CD14-positive monocyte (primary cell): ENCODE measurements at regions not wholly inside any gene's neighbourhood (a gene's known extent, or its start where the extent isn't known, plus 50 kb on each side); places are given as distances from the start of the nearest gene placed in this dataset.
A peak's percentile ranks its signal among the peaks of the same experiment; 100 is the strongest.

Experiments
- DNase-seq, 3 donors: peaks; one replicate each; pipeline ENCODE4 v3.0.0-alpha.2; 2011 to 2022
- H2AFZ ChIP-seq: 2 replicates; pipeline ENCODE4 v1.6.0; 2012; ENCODE audit warnings: mild to moderate bottlenecking, low read depth, low read length, inconsistent platforms; ENCODE audit not compliant: insufficient read depth, poor library complexity, severe bottlenecking
- H3K27ac ChIP-seq, 2 donors: 1 replicate in 1 of 2; 2 replicates in 1 of 2; pipeline ENCODE4 v1.5.1; 2012 to 2013; ENCODE audit warnings: low read length in 2 of 2, control low read depth in 1 of 2, inconsistent platforms in 1 of 2, low read depth in 1 of 2, mild to moderate bottlenecking in 1 of 2
- H3K27me3 ChIP-seq, 2 donors: one replicate each; pipeline versions ENCODE4 v1.6.0 to v1.6.1; 2011 to 2013; ENCODE audit warnings: low read length in 2 of 2; ENCODE audit not compliant: control insufficient read depth in 2 of 2, insufficient read depth in 2 of 2
- H3K36me3 ChIP-seq, 2 donors: replicated peaks in 1 of 2; 1 replicate in 1 of 2; 2 replicates in 1 of 2; pipeline versions ENCODE4 v1.5.1 to v1.6.1; 2012 to 2013; ENCODE audit warnings: low read length in 2 of 2, control low read depth in 1 of 2, inconsistent platforms in 1 of 2, mild to moderate bottlenecking in 1 of 2; ENCODE audit not compliant: insufficient read depth in 2 of 2, control insufficient read depth in 1 of 2
- H3K4me1 ChIP-seq, 2 donors: 1 replicate in 1 of 2; 2 replicates in 1 of 2; pipeline versions ENCODE4 v1.5.1 to v1.6.1; 2012 to 2013; ENCODE audit warnings: low read length in 2 of 2, control low read depth in 1 of 2, inconsistent platforms in 1 of 2, mild to moderate bottlenecking in 1 of 2, moderate library complexity in 1 of 2; ENCODE audit not compliant: insufficient read depth in 2 of 2, control insufficient read depth in 1 of 2
- H3K4me2 ChIP-seq: replicated peaks from 2 replicates; pipeline ENCODE3; 2012; ENCODE audit warnings: low read length, moderate library complexity, mild to moderate bottlenecking; ENCODE audit not compliant: poor library complexity, severe bottlenecking; ENCODE audit errors: extremely low read depth
- H3K4me3 ChIP-seq, 3 experiments: fragments of 200-600 bp in 1 of 3; sonication (generic) in 1 of 3; replicated peaks in 1 of 3; 1 replicate in 2 of 3; 2 replicates in 1 of 3; pipeline ENCODE4 v1.5.1; 2011 to 2013; ENCODE audit warnings: low read length in 3 of 3, mild to moderate bottlenecking in 3 of 3, control low read depth in 2 of 3, low read depth in 2 of 3, inconsistent platforms in 1 of 3, moderate library complexity in 1 of 3
- H3K79me2 ChIP-seq: 2 replicates; pipeline ENCODE4 v1.6.0; 2012; ENCODE audit warnings: mild to moderate bottlenecking, control low read depth, inconsistent platforms, low read length, moderate library complexity; ENCODE audit not compliant: insufficient read depth
- H3K9ac ChIP-seq: 2 replicates; pipeline ENCODE4 v1.6.0; 2017; ENCODE audit warnings: low read length, mild to moderate bottlenecking; ENCODE audit not compliant: insufficient read depth, poor library complexity, severe bottlenecking
- H3K9me3 ChIP-seq, 2 donors: replicated peaks in 1 of 2; 1 replicate in 1 of 2; 2 replicates in 1 of 2; pipeline versions ENCODE4 v1.5.1 to v1.6.1; 2012 to 2013; ENCODE audit warnings: low read length in 2 of 2, control low read depth in 1 of 2; ENCODE audit not compliant: control insufficient read depth in 1 of 2, insufficient read depth in 1 of 2
- H4K20me1 ChIP-seq: 2 replicates; pipeline ENCODE4 v1.6.0; 2012; ENCODE audit warnings: mild to moderate bottlenecking, low read length, control low read depth, moderate library complexity; ENCODE audit not compliant: insufficient read depth
- H3K27ac Mint-ChIP-seq, 7 donors: one replicate each; pipeline ENCODE4 v1.8.0; 2020; ENCODE audit warnings: mild to moderate bottlenecking in 7 of 7, mixed read lengths in 7 of 7, moderate library complexity in 6 of 7, inconsistent platforms in 2 of 7
- H3K27me3 Mint-ChIP-seq, 3 donors: one replicate each; pipeline ENCODE4 v1.8.0; 2021 to 2022; ENCODE audit warnings: low read depth in 3 of 3, mild to moderate bottlenecking in 3 of 3, mixed read lengths in 3 of 3, moderate library complexity in 3 of 3, inconsistent platforms in 1 of 3
- H3K36me3 Mint-ChIP-seq, 2 donors: one replicate each; pipeline ENCODE4 v1.8.0; 2020; ENCODE audit warnings: mixed read lengths in 2 of 2, inconsistent platforms in 1 of 2, mild to moderate bottlenecking in 1 of 2
- H3K4me1 Mint-ChIP-seq: one replicate; pipeline ENCODE4 v1.8.0; 2020; ENCODE audit warnings: mild to moderate bottlenecking, mixed read lengths
- H3K4me3 Mint-ChIP-seq, 2 donors: one replicate each; pipeline ENCODE4 v1.8.0; 2020; ENCODE audit warnings: mild to moderate bottlenecking in 2 of 2, mixed read lengths in 2 of 2, moderate library complexity in 1 of 2
- H3K9me3 Mint-ChIP-seq, 7 donors: one replicate each; pipeline ENCODE4 v1.8.0; 2020 to 2022; ENCODE audit warnings: mixed read lengths in 7 of 7, mild to moderate bottlenecking in 6 of 7, moderate library complexity in 6 of 7, inconsistent platforms in 2 of 7
- WGBS: methylation state at CpG from one replicate; pipeline ENCODE4 v1.1.5; 2013; ENCODE audit warnings: missing lambda C conversion rate; ENCODE audit not compliant: insufficient coverage; 5-methylcytosine and 5-hydroxymethylcytosine counted together
- intact Hi-C, 2 donors: fragments of 100-400 bp; cut with micrococcal nuclease; formaldehyde crosslinking; loops; one replicate each; pipeline versions ENCODE4 v1.15.0 to v1.15.1; 2023
- TF ChIP-seq, protein P1 (sequence below): fragments of 200-600 bp; IDR thresholded peaks from one replicate; pipeline ENCODE4 v1.8.0; 2022; ENCODE audit warnings: antibody characterized with exemption, mild to moderate bottlenecking

DNA sequence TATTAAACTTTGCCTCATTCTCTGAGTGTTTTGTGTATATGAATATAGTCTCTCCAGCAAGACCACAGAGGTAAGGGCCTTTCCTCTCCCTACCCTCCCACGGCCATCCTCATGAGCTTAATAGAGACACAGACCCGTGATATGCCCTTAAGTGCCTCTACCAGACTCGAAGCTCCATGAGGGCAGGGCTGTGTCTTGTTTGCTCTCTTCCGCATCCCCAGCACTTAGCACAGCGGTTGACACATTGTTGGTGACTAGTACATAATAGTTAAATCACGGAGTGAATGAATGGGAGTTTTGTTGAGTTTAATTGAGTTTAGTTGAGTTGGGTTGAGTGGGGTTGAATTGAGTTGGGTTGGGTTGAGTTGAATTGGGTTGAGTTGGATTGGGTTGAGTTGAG lies 122.3 kb downstream of the ZFP36L2 start:
- no peaks in the 10 kb centered on the region for H3K27me3 ChIP-seq
- no peaks in the 10 kb centered on the region for H4K20me1 ChIP-seq
- peak overlapping the region in 1 of 2 donors; percentile 89 for H3K27ac ChIP-seq
- no peaks in the 10 kb centered on the region for H3K9me3 ChIP-seq
- 96% methylated on average over 6 of the region's 6 CpGs for WGBS
- peaks cover 83% of the 10 kb centered on the region for H3K4me1 Mint-ChIP-seq
- H3K79me2 ChIP-seq = no peaks in the 10 kb centered on the region
- H3K4me3 Mint-ChIP-seq = no peak overlapping the region
- peaks cover 7 to 11% of the 10 kb centered on the region in 2 donors for H3K36me3 Mint-ChIP-seq
- H2AFZ ChIP-seq = no peak overlapping the region
- peak overlapping the region in 5 of 7 donors; percentile 6 to 98 (median 97) for H3K27ac Mint-ChIP-seq
- peaks cover 0 to 5% (median 0%) of the 10 kb centered on the region in 3 donors for H3K27me3 Mint-ChIP-seq
- no peaks in the 10 kb centered on the region for H3K36me3 ChIP-seq
- intact Hi-C loops = loop anchor here in 1 of 2 donors (10.0 kb wide), 2 partner anchors 139 to 289 kb away; no protein-coding TSS in a partner anchor
- H3K4me1 ChIP-seq = peaks cover 82 to 93% of the 10 kb centered on the region in 2 donors
- H3K4me2 ChIP-seq = no peak overlapping the region
- TF ChIP-seq, protein P1, sequence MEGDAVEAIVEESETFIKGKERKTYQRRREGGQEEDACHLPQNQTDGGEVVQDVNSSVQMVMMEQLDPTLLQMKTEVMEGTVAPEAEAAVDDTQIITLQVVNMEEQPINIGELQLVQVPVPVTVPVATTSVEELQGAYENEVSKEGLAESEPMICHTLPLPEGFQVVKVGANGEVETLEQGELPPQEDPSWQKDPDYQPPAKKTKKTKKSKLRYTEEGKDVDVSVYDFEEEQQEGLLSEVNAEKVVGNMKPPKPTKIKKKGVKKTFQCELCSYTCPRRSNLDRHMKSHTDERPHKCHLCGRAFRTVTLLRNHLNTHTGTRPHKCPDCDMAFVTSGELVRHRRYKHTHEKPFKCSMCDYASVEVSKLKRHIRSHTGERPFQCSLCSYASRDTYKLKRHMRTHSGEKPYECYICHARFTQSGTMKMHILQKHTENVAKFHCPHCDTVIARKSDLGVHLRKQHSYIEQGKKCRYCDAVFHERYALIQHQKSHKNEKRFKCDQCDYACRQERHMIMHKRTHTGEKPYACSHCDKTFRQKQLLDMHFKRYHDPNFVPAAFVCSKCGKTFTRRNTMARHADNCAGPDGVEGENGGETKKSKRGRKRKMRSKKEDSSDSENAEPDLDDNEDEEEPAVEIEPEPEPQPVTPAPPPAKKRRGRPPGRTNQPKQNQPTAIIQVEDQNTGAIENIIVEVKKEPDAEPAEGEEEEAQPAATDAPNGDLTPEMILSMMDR = no peak
- no peak for DNase-seq
- H3K9me3 Mint-ChIP-seq = peaks cover 0 to 9% (median 0%) of the 10 kb centered on the region in 7 donors
- H3K9ac ChIP-seq = no peak overlapping the region
- no peak overlapping the region for H3K4me3 ChIP-seq

DNA sequence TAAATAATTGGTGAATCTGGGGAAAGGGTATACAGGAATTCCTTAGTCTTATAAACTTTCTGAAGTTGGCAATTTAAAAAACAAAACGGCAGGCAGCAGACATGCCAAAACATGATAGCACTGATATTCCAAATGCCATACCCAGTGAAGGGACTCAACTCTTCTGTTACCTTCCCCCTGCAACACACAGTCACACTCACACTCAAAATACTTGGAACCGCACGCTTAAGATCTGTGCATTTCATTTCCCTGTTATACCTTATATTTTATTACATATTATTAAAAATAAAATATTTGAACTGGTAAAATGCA lies 123.4 kb downstream of the ZFP36L2 start:
- Histone ChIP-seq H3K4me3 (no peak overlapping the region), H3K36me3 (no peaks in the 10 kb centered on the region), H4K20me1 (no peaks in the 10 kb centered on the region), H3K4me2 (no peak overlapping the region), H3K4me1 (peaks cover 82 to 93% of the 10 kb centered on the region in 2 donors), H3K9ac (no peak overlapping the region), H3K27ac (peak overlapping the region in 1 of 2 donors; percentile 32), H3K9me3 (no peaks in the 10 kb centered on the region), H3K27me3 (no peaks in the 10 kb centered on the region), H2AFZ (no peak overlapping the region), H3K79me2 (no peaks in the 10 kb centered on the region)
- H3K27me3 Mint-ChIP-seq = peaks cover 0 to 4% (median 0%) of the 10 kb centered on the region in 3 donors
- no peak for DNase-seq
- peaks cover 5 to 11% of the 10 kb centered on the region in 2 donors for H3K36me3 Mint-ChIP-seq
- peaks cover 0 to 9% (median 0%) of the 10 kb centered on the region in 7 donors for H3K9me3 Mint-ChIP-seq
- TF ChIP-seq, protein P1 = no peak
- H3K27ac Mint-ChIP-seq = no peak overlapping the region
- H3K4me3 Mint-ChIP-seq = no peak overlapping the region
- intact Hi-C loops = loop anchor here in 1 of 2 donors (10.0 kb wide), 2 partner anchors 138 to 288 kb away; no protein-coding TSS in a partner anchor
- WGBS = 100% methylated on average over 1 of the region's 3 CpGs
- peaks cover 83% of the 10 kb centered on the region for H3K4me1 Mint-ChIP-seq
